ENCODE measurements at regions not wholly inside any gene's neighbourhood (a gene's known extent, or its start where the extent isn't known, plus 50 kb on each side); places are given as distances from the start of the nearest gene placed in this dataset.

GRCh38 chr10:94075506-94075905 is 81.8 kb downstream of the PLCE1 start:
- H3K4me3 Mint-ChIP-seq = no peak overlapping the region
- no peak for ATAC-seq (ENCODE audit: low read depth)
- H3K27ac Mint-ChIP-seq = no peak overlapping the region
- H3K36me3 Mint-ChIP-seq = no peaks in the 10 kb centered on the region
- DNase-seq = no peak
- H3K4me1 Mint-ChIP-seq = no peaks in the 10 kb centered on the region
- no peaks in the 10 kb centered on the region for H3K9me3 Mint-ChIP-seq
- POLR2A ChIA-PET = no interaction called here
- no peaks in the 10 kb centered on the region for H3K27me3 Mint-ChIP-seq

GRCh38 chr10:94076325-94076841 is 82.7 kb downstream of the PLCE1 start:
- no peak for ATAC-seq (ENCODE audit: low read depth)

GRCh38 chr10:94077042-94077441 is 83.3 kb downstream of the PLCE1 start:
- Mint-ChIP-seq H3K27ac (no peak overlapping the region), H3K9me3 (peaks cover 2% of the 10 kb centered on the region), H3K4me1 (no peaks in the 10 kb centered on the region), H3K27me3 (no peaks in the 10 kb centered on the region), H3K4me3 (no peak overlapping the region), H3K36me3 (no peaks in the 10 kb centered on the region)
- POLR2A ChIA-PET = no interaction called here
- DNase-seq (no peak), ATAC-seq (ENCODE audit: low read depth) (no peak)

More at GRCh38 chr10:94076325-94076841, 82.7 kb downstream of the PLCE1 start:
- Mint-ChIP-seq H3K9me3 (no peaks in the 10 kb centered on the region), H3K27ac (no peak overlapping the region), H3K4me1 (no peaks in the 10 kb centered on the region), H3K27me3 (no peaks in the 10 kb centered on the region), H3K36me3 (no peaks in the 10 kb centered on the region), H3K4me3 (no peak overlapping the region)
- POLR2A ChIA-PET = no interaction called here
- no peak for DNase-seq

GRCh38 chr10:94080108-94080507 is 86.4 kb downstream of the PLCE1 start:
- no peak for DNase-seq
- no peaks in the 10 kb centered on the region for H3K27me3 Mint-ChIP-seq
- ATAC-seq (ENCODE audit: low read depth) = no peak
- H3K27ac Mint-ChIP-seq = no peak overlapping the region
- POLR2A ChIA-PET = no interaction called here
- no peak overlapping the region for H3K4me3 Mint-ChIP-seq
- no peaks in the 10 kb centered on the region for H3K4me1 Mint-ChIP-seq
- no peaks in the 10 kb centered on the region for H3K36me3 Mint-ChIP-seq
- peaks cover 2% of the 10 kb centered on the region for H3K9me3 Mint-ChIP-seq

GRCh38 chr10:94083662-94084265 is 90.0 kb downstream of the PLCE1 start:
- H3K27ac Mint-ChIP-seq = no peak overlapping the region
- H3K9me3 Mint-ChIP-seq = peaks cover 2% of the 10 kb centered on the region
- ATAC-seq (ENCODE audit: low read depth) (no peak), DNase-seq (no peak)
- H3K4me1 Mint-ChIP-seq = no peaks in the 10 kb centered on the region
- H3K27me3 Mint-ChIP-seq = peaks cover 6% of the 10 kb centered on the region
- no peaks in the 10 kb centered on the region for H3K36me3 Mint-ChIP-seq
- POLR2A ChIA-PET = no interaction called here
- no peak overlapping the region for H3K4me3 Mint-ChIP-seq

- no peak for DNase-seq
- H3K27ac Mint-ChIP-seq = no peak overlapping the region
Measured at GRCh38 chr10:94084344-94084743, 90.6 kb downstream of the PLCE1 start.

GRCh38 chr10:94085288-94085687 is 91.6 kb downstream of the PLCE1 start:
- Mint-ChIP-seq H3K4me3 (no peak overlapping the region), H3K27me3 (peaks cover 6% of the 10 kb centered on the region), H3K36me3 (no peaks in the 10 kb centered on the region), H3K27ac (no peak overlapping the region), H3K4me1 (no peaks in the 10 kb centered on the region), H3K9me3 (peaks cover 2% of the 10 kb centered on the region)
- DNase-seq (no peak), ATAC-seq (ENCODE audit: low read depth) (no peak)
- POLR2A ChIA-PET = no interaction called here

More at GRCh38 chr10:94084344-94084743, 90.6 kb downstream of the PLCE1 start:
- peaks cover 6% of the 10 kb centered on the region for H3K27me3 Mint-ChIP-seq
- no peaks in the 10 kb centered on the region for H3K4me1 Mint-ChIP-seq
- no peak overlapping the region for H3K4me3 Mint-ChIP-seq
- no peaks in the 10 kb centered on the region for H3K36me3 Mint-ChIP-seq
- POLR2A ChIA-PET = no interaction called here
- no peak for ATAC-seq (ENCODE audit: low read depth)
- peaks cover 2% of the 10 kb centered on the region for H3K9me3 Mint-ChIP-seq

- H3K9me3 Mint-ChIP-seq = peaks cover 2% of the 10 kb centered on the region
- H3K27me3 Mint-ChIP-seq = peaks cover 6% of the 10 kb centered on the region
Measured at GRCh38 chr10:94085766-94086437, 92.2 kb downstream of the PLCE1 start.

GRCh38 chr10:94088926-94089381 is 95.2 kb downstream of the PLCE1 start:
- POLR2A ChIA-PET = no interaction called here
- Mint-ChIP-seq H3K9me3 (no peaks in the 10 kb centered on the region), H3K27me3 (peaks cover 8% of the 10 kb centered on the region), H3K27ac (no peak overlapping the region), H3K36me3 (no peaks in the 10 kb centered on the region), H3K4me1 (no peaks in the 10 kb centered on the region), H3K4me3 (no peak overlapping the region)
- ATAC-seq (ENCODE audit: low read depth) = no peak
- no peak for DNase-seq

More at GRCh38 chr10:94085766-94086437, 92.2 kb downstream of the PLCE1 start:
- POLR2A ChIA-PET = no interaction called here
- Mint-ChIP-seq H3K4me1 (no peaks in the 10 kb centered on the region), H3K4me3 (no peak overlapping the region), H3K36me3 (no peaks in the 10 kb centered on the region), H3K27ac (no peak overlapping the region)
- DNase-seq (no peak), ATAC-seq (ENCODE audit: low read depth) (no peak)

- POLR2A ChIA-PET = no interaction called here
- no peaks in the 10 kb centered on the region for H3K36me3 Mint-ChIP-seq
- no peaks in the 10 kb centered on the region for H3K4me1 Mint-ChIP-seq
- DNase-seq (no peak), ATAC-seq (ENCODE audit: low read depth) (no peak)
- peaks cover 9% of the 10 kb centered on the region for H3K27me3 Mint-ChIP-seq
- no peaks in the 10 kb centered on the region for H3K9me3 Mint-ChIP-seq
- no peak overlapping the region for H3K4me3 Mint-ChIP-seq
- H3K27ac Mint-ChIP-seq = no peak overlapping the region
Measured at GRCh38 chr10:94091649-94092048, 97.9 kb downstream of the PLCE1 start.

GRCh38 chr10:94092848-94093247 is 99.1 kb downstream of the PLCE1 start:
- H3K27ac Mint-ChIP-seq = no peak overlapping the region
- H3K9me3 Mint-ChIP-seq = no peaks in the 10 kb centered on the region
- no peak for DNase-seq
- POLR2A ChIA-PET = no interaction called here
- H3K4me1 Mint-ChIP-seq = no peaks in the 10 kb centered on the region
- ATAC-seq (ENCODE audit: low read depth) = no peak
- H3K27me3 Mint-ChIP-seq = peaks cover 12% of the 10 kb centered on the region
- no peaks in the 10 kb centered on the region for H3K36me3 Mint-ChIP-seq
- no peak overlapping the region for H3K4me3 Mint-ChIP-seq

GRCh38 chr10:94093286-94093905 is 99.7 kb downstream of the PLCE1 start:
- H3K27me3 Mint-ChIP-seq = peaks cover 9% of the 10 kb centered on the region
- H3K27ac Mint-ChIP-seq = no peak overlapping the region
- no peak overlapping the region for H3K4me3 Mint-ChIP-seq
- no peaks in the 10 kb centered on the region for H3K4me1 Mint-ChIP-seq
- DNase-seq (no peak), ATAC-seq (ENCODE audit: low read depth) (no peak)
- POLR2A ChIA-PET = no interaction called here
- H3K36me3 Mint-ChIP-seq = no peaks in the 10 kb centered on the region
- H3K9me3 Mint-ChIP-seq = no peaks in the 10 kb centered on the region

- no peaks in the 10 kb centered on the region for H3K4me1 Mint-ChIP-seq
- no peaks in the 10 kb centered on the region for H3K36me3 Mint-ChIP-seq
- ATAC-seq (ENCODE audit: low read depth) (no peak), DNase-seq (no peak)
- no peak overlapping the region for H3K4me3 Mint-ChIP-seq
- peaks cover 7% of the 10 kb centered on the region for H3K27me3 Mint-ChIP-seq
- H3K27ac Mint-ChIP-seq = no peak overlapping the region
- no peaks in the 10 kb centered on the region for H3K9me3 Mint-ChIP-seq
- POLR2A ChIA-PET = no interaction called here
Measured at GRCh38 chr10:94094540-94094939, 100.8 kb downstream of the PLCE1 start.

- no peak for DNase-seq
- Mint-ChIP-seq H3K9me3 (no peaks in the 10 kb centered on the region), H3K4me1 (no peaks in the 10 kb centered on the region), H3K4me3 (no peak overlapping the region), H3K27me3 (peaks cover 5% of the 10 kb centered on the region), H3K27ac (no peak overlapping the region), H3K36me3 (no peaks in the 10 kb centered on the region)
- POLR2A ChIA-PET = no interaction called here
- no peak for ATAC-seq (ENCODE audit: low read depth)
Measured at GRCh38 chr10:94097656-94098055, 103.9 kb downstream of the PLCE1 start.
